DOHH2 (cell line): ENCODE measurements at regions not wholly inside any gene's neighbourhood (a gene's known extent, or its start where the extent isn't known, plus 50 kb on each side); places are given as distances from the start of the nearest gene placed in this dataset.
"Not testable (repeated sequence)": the region's sequence is repeated elsewhere in the genome, so short reads cannot be mapped to it uniquely, and the experiment has no call there.

ENCODE experiments used
- H3F3A ChIP-seq: fragments of 200-600 bp; sonication (generic), shearing (Covaris generic); 2 replicates; pipeline ENCODE4 v1.6.0; 2016; ENCODE audit warnings: antibody characterized with exemption, mild to moderate bottlenecking; ENCODE audit not compliant: control insufficient read depth, insufficient read depth
- H3K27ac ChIP-seq: fragments of 200-600 bp; sonication (generic); 2 replicates; pipeline ENCODE4 v1.5.1; 2014; ENCODE audit warnings: low read depth, mild to moderate bottlenecking, low read length, moderate library complexity
- H3K27me3 ChIP-seq: fragments of 200-600 bp; sonication (generic); 2 replicates; pipeline ENCODE4 v1.6.1; 2014; ENCODE audit warnings: mild to moderate bottlenecking, low read length, mixed read lengths; ENCODE audit not compliant: control insufficient read depth
- H3K36me3 ChIP-seq: fragments of 200-600 bp; sonication (generic); 2 replicates; pipeline ENCODE4 v1.6.1; 2014; ENCODE audit warnings: mild to moderate bottlenecking, low read length, moderate library complexity, mixed read lengths; ENCODE audit not compliant: control insufficient read depth
- H3K4me1 ChIP-seq: fragments of 200-600 bp; sonication (generic); 2 replicates; pipeline ENCODE4 v1.6.1; 2014; ENCODE audit warnings: mild to moderate bottlenecking, low read length, mixed read lengths; ENCODE audit not compliant: control insufficient read depth
- H3K4me2 ChIP-seq: fragments of 200-600 bp; sonication (generic); 2 replicates; pipeline ENCODE4 v1.6.0; 2014; ENCODE audit warnings: mild to moderate bottlenecking, low read length, moderate library complexity
- H3K4me3 ChIP-seq: fragments of 200-600 bp; sonication (generic); 2 replicates; pipeline ENCODE4 v1.5.1; 2014; ENCODE audit warnings: mild to moderate bottlenecking, low read length, mixed read lengths
- H3K79me2 ChIP-seq: fragments of 200-600 bp; sonication (generic); 2 replicates; pipeline ENCODE4 v1.6.1; 2014; ENCODE audit warnings: mild to moderate bottlenecking, low read length, mixed read lengths; ENCODE audit not compliant: control insufficient read depth
- H3K9me2 ChIP-seq: fragments of 200-600 bp; sonication (generic); replicated peaks from 2 replicates; pipeline ENCODE4 v1.6.1; 2014; ENCODE audit warnings: mild to moderate bottlenecking, low read length, mixed read lengths; ENCODE audit not compliant: control insufficient read depth
- H3K9me3 ChIP-seq: fragments of 200-600 bp; sonication (generic); 2 replicates; pipeline ENCODE4 v1.6.1; 2014; ENCODE audit warnings: antibody characterized with exemption, low read length, mixed read lengths; ENCODE audit not compliant: control insufficient read depth, insufficient read depth
- H4K20me1 ChIP-seq: fragments of 200-600 bp; sonication (generic); 2 replicates; pipeline ENCODE4 v1.6.0; 2014; ENCODE audit warnings: low read depth, mild to moderate bottlenecking, antibody characterized with exemption, low read length, moderate library complexity; ENCODE audit not compliant: control insufficient read depth, insufficient read depth
- EZH2phosphoT487 ChIP-seq: fragments of 200-600 bp; sonication (generic); IDR thresholded peaks from 2 replicates; pipeline ENCODE4 v1.6.1; 2017; ENCODE audit warnings: borderline replicate concordance, mild to moderate bottlenecking, antibody characterized with exemption, low read length, moderate library complexity, mixed read lengths
- TF ChIP-seq, protein P1 (sequence below): fragments of 200-600 bp; sonication (generic); IDR thresholded peaks from one replicate; pipeline ENCODE4 v1.5.1; 2014; ENCODE audit warnings: antibody characterized with exemption, mild to moderate bottlenecking, low read depth, low read length; ENCODE audit not compliant: poor library complexity, severe bottlenecking

DNA sequence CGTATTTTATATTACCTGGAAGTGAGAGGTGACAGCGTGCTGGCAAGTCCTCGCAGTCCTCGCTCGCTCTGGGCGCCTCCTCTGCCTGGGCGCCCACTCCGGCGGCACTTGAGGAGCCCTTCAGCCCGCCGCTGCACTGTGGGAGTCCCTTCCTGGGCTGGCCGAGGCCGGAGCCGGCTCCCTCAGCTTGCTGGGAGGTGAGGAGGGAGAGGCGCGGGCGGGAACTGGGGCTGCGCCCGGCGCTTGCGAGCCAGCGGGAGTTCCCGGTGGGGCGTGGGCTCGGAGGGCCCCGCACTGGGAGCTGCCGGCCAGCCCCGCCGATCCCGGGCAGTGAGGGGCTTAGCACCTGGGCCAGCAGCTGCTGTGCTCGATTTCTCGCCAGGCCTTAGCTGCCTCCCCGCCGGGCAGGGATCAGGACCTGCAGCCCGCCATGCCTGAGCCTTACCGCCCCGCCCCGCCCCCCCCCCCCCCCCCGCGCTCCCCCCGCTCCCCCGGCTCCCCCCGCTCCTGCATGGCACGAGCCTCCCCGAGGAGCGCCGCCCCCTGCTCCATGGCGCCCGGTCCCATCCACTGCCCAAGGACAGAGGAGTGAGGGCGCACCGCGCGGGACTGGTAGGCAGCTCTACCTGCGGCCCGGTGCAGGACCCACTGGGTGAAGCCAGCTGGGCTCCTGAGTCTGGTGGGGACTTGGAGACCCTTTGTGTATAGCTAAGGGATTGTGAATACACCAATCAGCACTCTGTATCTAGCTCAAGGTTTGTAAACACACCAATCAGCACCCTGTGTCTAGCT is 298.9 kb upstream of the MAGEB16 start:
- Histone ChIP-seq H3K36me3 (no peaks in the 10 kb centered on the region), H3K9me3 (no peaks in the 10 kb centered on the region), H3K79me2 (no peaks in the 10 kb centered on the region), H4K20me1 (no peaks in the 10 kb centered on the region), H3K27ac (no peak overlapping the region), H3F3A (no peaks in the 10 kb centered on the region), H3K4me3 (no peak overlapping the region), H3K4me1 (no peaks in the 10 kb centered on the region), H3K9me2 (no peaks in the 10 kb centered on the region), H3K4me2 (no peak overlapping the region), H3K27me3 (no peaks in the 10 kb centered on the region)
- no peak for TF ChIP-seq EZH2phosphoT487
- TF ChIP-seq, protein P1, sequence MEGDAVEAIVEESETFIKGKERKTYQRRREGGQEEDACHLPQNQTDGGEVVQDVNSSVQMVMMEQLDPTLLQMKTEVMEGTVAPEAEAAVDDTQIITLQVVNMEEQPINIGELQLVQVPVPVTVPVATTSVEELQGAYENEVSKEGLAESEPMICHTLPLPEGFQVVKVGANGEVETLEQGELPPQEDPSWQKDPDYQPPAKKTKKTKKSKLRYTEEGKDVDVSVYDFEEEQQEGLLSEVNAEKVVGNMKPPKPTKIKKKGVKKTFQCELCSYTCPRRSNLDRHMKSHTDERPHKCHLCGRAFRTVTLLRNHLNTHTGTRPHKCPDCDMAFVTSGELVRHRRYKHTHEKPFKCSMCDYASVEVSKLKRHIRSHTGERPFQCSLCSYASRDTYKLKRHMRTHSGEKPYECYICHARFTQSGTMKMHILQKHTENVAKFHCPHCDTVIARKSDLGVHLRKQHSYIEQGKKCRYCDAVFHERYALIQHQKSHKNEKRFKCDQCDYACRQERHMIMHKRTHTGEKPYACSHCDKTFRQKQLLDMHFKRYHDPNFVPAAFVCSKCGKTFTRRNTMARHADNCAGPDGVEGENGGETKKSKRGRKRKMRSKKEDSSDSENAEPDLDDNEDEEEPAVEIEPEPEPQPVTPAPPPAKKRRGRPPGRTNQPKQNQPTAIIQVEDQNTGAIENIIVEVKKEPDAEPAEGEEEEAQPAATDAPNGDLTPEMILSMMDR: no peak

DNA sequence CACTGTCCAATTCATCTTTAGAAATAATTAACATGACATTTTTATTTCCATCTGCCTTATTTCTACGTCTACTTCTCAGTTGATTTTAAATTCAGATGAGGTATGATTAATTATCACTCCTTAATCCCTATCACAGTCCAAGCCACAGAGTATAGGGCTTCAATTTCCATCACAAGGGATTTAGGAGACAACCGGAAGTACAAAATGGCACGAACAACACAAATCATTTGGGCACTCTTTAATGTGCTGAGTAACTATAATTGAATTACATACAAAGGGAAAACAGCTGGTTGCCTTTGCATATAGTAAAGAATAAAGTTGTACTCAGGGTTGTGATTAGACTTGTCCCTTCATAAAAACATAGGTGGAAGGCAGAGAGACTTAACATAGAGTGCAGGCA is 290.4 kb upstream of the MAGEB16 start:
- Histone ChIP-seq H3K79me2 (no peaks in the 10 kb centered on the region), H4K20me1 (no peaks in the 10 kb centered on the region), H3K9me3 (no peaks in the 10 kb centered on the region), H3K4me2 (no peak overlapping the region), H3K9me2 (no peaks in the 10 kb centered on the region), H3K4me1 (no peaks in the 10 kb centered on the region), H3K36me3 (no peaks in the 10 kb centered on the region), H3K27ac (no peak overlapping the region), H3K27me3 (no peaks in the 10 kb centered on the region), H3F3A (no peaks in the 10 kb centered on the region), H3K4me3 (no peak overlapping the region)
- TF ChIP-seq EZH2phosphoT487: no peak
- TF ChIP-seq, protein P1: no peak

DNA sequence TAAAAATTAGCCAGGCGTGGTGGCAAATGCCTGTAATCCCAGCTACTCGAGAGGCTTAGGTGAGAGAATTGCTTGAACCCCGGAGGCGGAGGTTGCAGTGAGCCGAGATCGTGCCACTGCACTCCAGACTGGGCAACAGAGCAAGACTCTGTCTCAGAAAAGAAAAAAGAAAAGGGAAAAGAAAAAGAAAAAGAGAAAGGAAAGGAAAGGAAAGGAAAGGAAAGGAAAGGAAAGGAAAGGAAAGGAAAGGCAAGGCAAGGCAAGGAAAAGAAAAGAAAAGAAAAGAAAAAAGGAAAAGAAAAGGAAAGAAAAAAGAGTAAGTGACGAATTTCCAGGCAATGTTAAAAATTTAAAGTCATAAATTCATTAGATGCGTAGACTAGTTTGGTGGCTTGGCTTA is 250.1 kb upstream of the MAGEB16 start:
- not testable (repeated sequence) for H3K4me1 ChIP-seq, H3K4me3 ChIP-seq, H3K36me3 ChIP-seq, H3K27ac ChIP-seq, H4K20me1 ChIP-seq, H3K4me2 ChIP-seq, H3K9me3 ChIP-seq, H3F3A ChIP-seq, H3K9me2 ChIP-seq, H3K79me2 ChIP-seq, H3K27me3 ChIP-seq

DNA sequence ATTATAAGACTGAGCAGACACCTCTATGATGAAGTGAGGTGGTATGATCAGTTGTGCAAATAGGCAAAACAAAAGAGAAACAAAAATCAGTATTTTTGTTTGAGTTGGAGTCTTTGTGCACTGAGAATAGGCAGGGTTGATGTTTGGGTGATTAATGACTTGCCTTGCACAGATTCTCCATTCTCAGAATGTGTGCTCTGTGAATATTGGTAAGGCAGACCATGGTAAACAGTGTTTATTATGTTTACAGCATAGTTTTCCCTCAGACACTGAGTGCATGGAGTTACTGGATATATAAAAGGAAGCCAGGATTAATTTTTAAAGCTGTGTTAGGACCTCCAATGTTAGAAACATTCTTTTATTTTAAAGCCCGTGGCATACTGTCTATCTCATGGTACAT is 240.2 kb upstream of the MAGEB16 start:
- Histone ChIP-seq H3K79me2 (no peaks in the 10 kb centered on the region), H3K9me3 (no peaks in the 10 kb centered on the region), H3K9me2 (no peaks in the 10 kb centered on the region), H3F3A (no peaks in the 10 kb centered on the region), H3K36me3 (no peaks in the 10 kb centered on the region), H3K4me2 (no peak overlapping the region), H3K4me3 (no peak overlapping the region), H3K27me3 (no peaks in the 10 kb centered on the region), H3K4me1 (no peaks in the 10 kb centered on the region), H4K20me1 (no peaks in the 10 kb centered on the region), H3K27ac (no peak overlapping the region)
- TF ChIP-seq, protein P1: no peak
- TF ChIP-seq EZH2phosphoT487: no peak
